Activated CD8-positive, alpha-beta T cell treated with anti-CD3 and anti-CD28 coated beads, Interleukin-2, amount 10 ng/mL, durations not matched to agents 7 days and 5 days (primary cell): ENCODE measurements at regions not wholly inside any gene's neighbourhood (a gene's known extent, or its start where the extent isn't known, plus 50 kb on each side); places are given as distances from the start of the nearest gene placed in this dataset.
A peak's percentile ranks its signal among the peaks of the same experiment; 100 is the strongest.

Experiments used
- ATAC-seq: fragments of 150-1000 bp; cut with Tn5 transposase; one replicate; pipeline ENCODE4 v1.10.0; 2021; ENCODE audit warnings: moderate library complexity
- CTCF ChIA-PET: fragments of 350-600 bp; sonication (Branson Sonifier 250); formaldehyde crosslinking; loops from one replicate; lab custom pipeline; 2021; ENCODE audit warnings: antibody characterized with exemption; lab: Charles Lee
- POLR2A ChIA-PET: fragments of 350-600 bp; sonication (Branson Sonifier 250); formaldehyde crosslinking; loops from one replicate; lab custom pipeline; 2021; ENCODE audit warnings: antibody characterized with exemption; lab: Charles Lee
- DNase-seq: peaks from one replicate; pipeline ENCODE4 v3.0.0-alpha.2; 2020
- H3K27ac Mint-ChIP-seq: one replicate; pipeline ENCODE4 v1.8.0; 2021; ENCODE audit warnings: mild to moderate bottlenecking, mixed read lengths
- H3K27me3 Mint-ChIP-seq: one replicate; pipeline ENCODE4 v1.8.0; 2021; ENCODE audit warnings: low read depth, mixed read lengths
- H3K36me3 Mint-ChIP-seq: one replicate; pipeline ENCODE4 v1.8.0; 2021; ENCODE audit warnings: low read depth, mixed read lengths
- H3K4me1 Mint-ChIP-seq: one replicate; pipeline ENCODE4 v1.8.0; 2021; ENCODE audit warnings: low read depth, mixed read lengths
- H3K4me3 Mint-ChIP-seq: one replicate; pipeline ENCODE4 v1.8.0; 2021; ENCODE audit warnings: mild to moderate bottlenecking, mixed read lengths
- H3K9me3 Mint-ChIP-seq: one replicate; pipeline ENCODE4 v1.8.0; 2022; ENCODE audit warnings: mixed read lengths; ENCODE audit not compliant: insufficient read depth

DNA sequence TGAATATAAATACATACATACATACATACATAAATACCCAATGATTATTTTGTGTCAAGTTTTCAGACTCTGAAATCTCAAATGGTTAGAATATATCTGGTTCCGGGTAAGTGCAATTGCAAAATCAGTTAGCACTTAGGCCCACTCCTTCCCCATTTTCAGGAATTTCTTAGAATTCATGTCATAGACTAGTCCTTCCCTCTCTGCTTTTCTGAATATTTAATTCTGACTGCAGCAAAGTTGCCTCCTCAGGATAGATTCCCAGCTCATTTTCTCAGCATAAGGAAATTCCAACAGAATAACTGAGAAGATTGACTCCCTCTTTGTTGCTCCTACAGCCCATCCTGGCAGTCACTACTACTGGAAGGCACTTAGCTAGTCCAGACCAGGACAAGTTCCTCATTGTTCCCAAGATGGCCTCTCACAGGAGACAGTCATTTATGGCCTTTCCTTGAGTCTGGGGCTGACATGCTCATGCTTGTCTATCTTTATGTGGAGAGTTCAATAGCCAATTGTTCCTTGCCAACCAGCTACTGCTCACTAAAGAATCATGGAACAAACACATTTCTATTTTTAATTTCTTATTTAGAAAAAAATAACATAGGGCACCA, 142.9 kb upstream of the ITGB1 start:
- Mint-ChIP-seq H3K4me1 (peaks cover 17% of the 10 kb centered on the region), H3K36me3 (peaks cover 3% of the 10 kb centered on the region), H3K4me3 (no peak overlapping the region), H3K27me3 (no peaks in the 10 kb centered on the region), H3K9me3 (peaks cover 9% of the 10 kb centered on the region), H3K27ac (peak overlapping the region; percentile 57)
- DNase-seq (no peak), ATAC-seq (no peak)
- CTCF ChIA-PET = interaction anchor here (3.0 kb wide), 1 partner anchor 15 kb away, joined by 9 read pairs; no protein-coding TSS in a partner anchor
- POLR2A ChIA-PET = interaction anchor here (1.2 kb wide), 1 partner anchor 9 kb away, joined by 5 read pairs; no protein-coding TSS in a partner anchor

DNA sequence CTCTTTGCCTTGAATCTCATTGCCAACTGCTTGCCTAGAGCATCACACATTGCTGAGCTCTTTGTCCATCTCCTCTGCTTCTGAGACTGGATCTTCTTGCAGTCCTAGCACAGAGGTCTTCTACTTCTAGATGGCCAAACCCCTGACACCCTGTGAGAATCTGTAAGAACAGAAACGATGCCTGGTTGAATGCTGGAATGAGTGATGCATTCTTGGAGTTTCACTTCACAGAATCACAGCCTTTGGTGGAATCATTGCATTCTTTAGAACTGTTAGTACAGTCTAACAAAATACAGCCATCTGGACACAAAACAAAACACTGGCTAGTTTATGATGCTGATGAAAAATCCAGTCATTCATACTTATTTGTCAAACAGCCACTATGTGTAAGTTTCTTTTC, 141.7 kb upstream of the ITGB1 start:
- H3K27ac Mint-ChIP-seq = peak overlapping the region; percentile 65
- POLR2A ChIA-PET = no interaction called here

DNA sequence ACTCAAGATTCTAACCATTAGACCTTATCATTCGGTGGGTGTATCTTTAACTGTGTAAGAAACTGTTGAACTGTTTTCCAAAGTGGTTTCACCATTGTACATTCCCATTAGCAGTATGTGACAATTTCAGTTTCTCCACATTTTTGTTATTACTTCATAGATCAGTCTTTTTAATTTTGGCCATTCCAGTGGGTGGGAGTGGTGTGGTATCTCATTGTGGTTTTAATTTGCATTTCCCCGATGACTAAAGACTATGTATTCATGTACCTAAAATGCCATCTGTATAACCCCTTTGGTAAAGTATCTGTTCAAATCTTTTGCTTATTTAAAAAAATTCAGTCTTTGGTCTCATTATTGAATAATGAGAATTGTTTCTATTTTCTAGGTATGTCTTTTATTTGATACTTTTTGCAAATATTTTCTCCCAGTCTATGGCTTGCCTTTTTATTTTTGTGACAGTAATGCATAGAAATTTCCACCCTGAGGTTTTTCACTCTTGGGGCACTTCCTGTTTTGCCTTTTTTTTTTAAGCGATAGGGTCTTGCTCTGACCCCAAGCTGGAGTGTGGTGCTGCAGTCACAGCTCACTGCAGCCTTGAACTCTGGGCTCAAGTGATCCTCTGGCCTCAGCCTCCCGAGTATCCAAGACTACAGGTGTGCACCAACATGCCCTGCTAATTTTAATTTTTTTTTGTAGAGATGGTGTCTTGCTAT, 141.1 kb upstream of the ITGB1 start:
- Mint-ChIP-seq H3K36me3 (peaks cover 2% of the 10 kb centered on the region), H3K4me1 (peaks cover 17% of the 10 kb centered on the region), H3K27me3 (no peaks in the 10 kb centered on the region), H3K9me3 (peaks cover 14% of the 10 kb centered on the region), H3K27ac (no peak overlapping the region), H3K4me3 (no peak overlapping the region)
- no peak for ATAC-seq
- ChIA-PET CTCF (no interaction called here), POLR2A (no interaction called here)
- no peak for DNase-seq

More for the DNA sequence above, 141.7 kb upstream of the ITGB1 start:
- Mint-ChIP-seq H3K4me3 (no peak overlapping the region), H3K27me3 (no peaks in the 10 kb centered on the region), H3K4me1 (peaks cover 17% of the 10 kb centered on the region), H3K9me3 (peaks cover 12% of the 10 kb centered on the region), H3K36me3 (peaks cover 3% of the 10 kb centered on the region)
- CTCF ChIA-PET = interaction anchor here (0.7 kb wide), 1 partner anchor 16 kb away, joined by 3 read pairs; no protein-coding TSS in a partner anchor
- DNase-seq (no peak), ATAC-seq (no peak)

DNA sequence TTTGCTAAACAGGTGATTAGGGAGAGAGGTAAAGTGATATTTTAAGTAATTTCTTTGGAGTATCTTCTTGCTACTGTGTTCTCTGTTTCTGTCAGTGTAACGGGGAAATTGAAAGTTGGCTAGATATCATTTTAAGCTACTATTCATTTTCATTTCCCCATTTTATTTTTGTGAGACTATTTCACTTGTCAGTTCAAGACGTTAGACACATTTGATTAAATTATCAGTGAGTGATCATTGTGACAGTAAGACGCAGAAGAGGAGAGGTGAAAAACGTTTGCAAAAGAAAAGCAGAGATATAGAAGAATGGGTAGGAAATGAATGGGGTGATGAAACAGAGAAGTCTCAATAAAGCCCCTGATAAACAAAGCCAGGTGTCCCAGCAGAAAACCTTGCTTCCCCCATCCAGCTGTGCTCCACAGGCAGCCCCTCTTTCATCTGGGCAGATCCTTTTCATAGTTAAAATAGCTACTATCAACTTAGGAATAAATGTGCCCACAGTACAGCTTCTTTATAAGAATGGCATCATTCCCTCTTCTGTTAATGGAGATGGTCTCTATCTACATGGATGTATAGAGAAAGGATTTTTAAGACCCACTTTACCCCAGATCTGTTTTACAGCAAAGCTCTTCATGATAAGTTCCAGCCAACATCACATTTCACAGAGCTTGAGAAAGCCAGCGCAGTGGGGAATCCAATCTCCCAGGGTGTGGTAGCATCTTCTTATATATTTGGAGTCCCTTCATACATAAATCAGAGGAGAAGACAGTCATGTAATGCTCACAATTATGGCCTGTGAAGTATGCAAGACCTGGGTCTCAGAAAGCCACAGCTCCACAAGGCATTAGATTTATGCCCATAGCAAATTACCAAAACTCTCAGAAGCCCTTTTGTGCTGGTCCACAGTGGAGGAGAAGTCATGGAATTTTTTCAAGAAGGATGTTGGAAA, 138.1 kb upstream of the ITGB1 start:
- Mint-ChIP-seq H3K4me1 (peaks cover 13% of the 10 kb centered on the region), H3K4me3 (no peak overlapping the region), H3K27me3 (no peaks in the 10 kb centered on the region), H3K9me3 (peaks cover 5% of the 10 kb centered on the region), H3K27ac (no peak overlapping the region), H3K36me3 (peaks cover 2% of the 10 kb centered on the region)
- DNase-seq (no peak), ATAC-seq (no peak)
- ChIA-PET CTCF (interaction anchor here (0.9 to 1.3 kb wide), 3 partner anchors 19 to 1469 kb away, joined by 3 to 4 read pairs (median 3); no protein-coding TSS in a partner anchor), POLR2A (no interaction called here)

DNA sequence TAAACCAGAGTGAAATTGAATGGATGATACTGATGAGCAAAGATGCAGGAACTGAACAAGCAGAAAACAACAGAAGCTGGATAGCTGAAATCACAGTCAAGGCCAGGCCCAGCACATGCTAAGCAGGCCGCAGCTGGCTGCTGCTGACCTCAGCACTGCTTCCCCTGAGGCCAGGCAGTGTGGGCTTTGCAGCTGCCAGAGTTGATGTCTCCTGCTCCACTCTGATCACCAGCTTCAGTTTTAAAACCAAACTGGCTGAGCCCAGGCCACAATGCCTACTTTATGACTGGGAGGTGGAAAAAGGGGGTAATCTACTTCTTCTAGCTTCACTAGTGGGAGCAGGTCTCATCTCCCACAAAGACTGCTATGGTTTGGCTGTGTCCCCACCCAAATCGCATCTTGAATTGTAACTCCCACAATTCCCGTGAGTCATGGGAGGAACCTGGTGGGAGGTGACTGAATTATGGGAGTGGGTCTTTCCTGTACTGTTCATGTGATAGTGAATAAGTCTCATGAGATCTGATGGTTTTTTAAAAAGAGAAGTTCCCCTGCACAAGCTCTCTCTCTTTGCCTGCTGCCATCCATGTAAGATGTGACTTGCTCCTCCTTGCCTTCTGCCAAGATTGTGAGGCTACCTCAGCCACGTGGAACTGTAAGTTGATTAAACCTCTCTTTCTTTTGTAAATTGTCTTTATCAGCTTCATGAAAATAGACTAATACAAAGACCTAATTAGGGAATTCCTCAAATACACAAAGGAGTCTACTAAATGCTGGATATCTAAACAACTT, 136.4 kb upstream of the ITGB1 start:
- H3K4me3 Mint-ChIP-seq = no peak overlapping the region

DNA sequence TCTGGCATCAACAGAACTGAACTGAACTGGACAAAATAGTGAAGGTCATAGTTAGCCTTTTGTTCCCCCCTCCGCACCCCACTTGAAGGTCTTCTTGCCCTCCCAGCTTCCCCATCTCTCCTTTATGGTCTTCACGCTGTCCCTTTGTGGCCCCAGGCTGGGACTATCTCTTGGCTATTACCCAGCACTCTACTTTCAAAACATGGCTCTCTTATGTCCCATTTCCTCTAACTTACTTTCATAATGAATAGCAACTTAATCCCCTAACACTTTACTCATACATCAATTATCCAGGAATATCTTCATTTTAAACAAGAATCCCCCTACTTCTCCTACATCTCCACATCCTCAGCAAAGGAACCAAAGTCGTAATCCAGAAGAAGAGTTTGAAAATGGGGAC, 135.3 kb upstream of the ITGB1 start:
- POLR2A ChIA-PET = no interaction called here

More for the DNA sequence above, 136.4 kb upstream of the ITGB1 start:
- ATAC-seq (no peak), DNase-seq (no peak)
- POLR2A ChIA-PET = no interaction called here
- H3K4me1 Mint-ChIP-seq = peaks cover 8% of the 10 kb centered on the region
- CTCF ChIA-PET = interaction anchor here (1.4 to 1.5 kb wide), 2 partner anchors 9 to 11 kb away, joined by 3 to 4 read pairs; no protein-coding TSS in a partner anchor
- peaks cover 5% of the 10 kb centered on the region for H3K9me3 Mint-ChIP-seq
- H3K27ac Mint-ChIP-seq = no peak overlapping the region
- H3K27me3 Mint-ChIP-seq = no peaks in the 10 kb centered on the region
- H3K36me3 Mint-ChIP-seq = peaks cover 2% of the 10 kb centered on the region

DNA sequence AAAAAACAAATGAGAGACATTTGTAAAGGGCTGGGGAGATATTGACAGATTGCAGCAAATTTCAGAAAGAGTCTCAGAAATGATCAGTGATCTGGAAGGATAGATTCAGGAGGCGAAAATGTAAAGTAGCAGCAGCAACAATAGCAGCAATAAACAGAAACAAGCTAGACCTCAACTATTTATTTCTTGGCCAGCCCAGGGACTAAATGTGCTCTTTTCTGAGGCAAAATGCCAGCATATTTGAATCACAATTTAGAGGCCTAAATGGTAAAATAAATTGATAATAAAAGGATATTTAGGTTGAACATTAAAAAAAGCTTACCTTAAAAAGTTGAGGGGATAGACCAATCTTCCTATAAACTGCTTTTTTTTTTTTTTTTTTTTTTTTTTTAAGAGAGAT, 134.6 kb upstream of the ITGB1 start:
- POLR2A ChIA-PET = no interaction called here

More for the DNA sequence above, 135.3 kb upstream of the ITGB1 start:
- Mint-ChIP-seq H3K4me3 (no peak overlapping the region), H3K4me1 (no peaks in the 10 kb centered on the region), H3K27ac (no peak overlapping the region), H3K9me3 (peaks cover 5% of the 10 kb centered on the region), H3K36me3 (peaks cover 2% of the 10 kb centered on the region), H3K27me3 (no peaks in the 10 kb centered on the region)
- ATAC-seq (no peak), DNase-seq (no peak)
- CTCF ChIA-PET = interaction anchor here (1.4 to 1.5 kb wide), 2 partner anchors 8 to 10 kb away, joined by 3 to 4 read pairs; no protein-coding TSS in a partner anchor

DNA sequence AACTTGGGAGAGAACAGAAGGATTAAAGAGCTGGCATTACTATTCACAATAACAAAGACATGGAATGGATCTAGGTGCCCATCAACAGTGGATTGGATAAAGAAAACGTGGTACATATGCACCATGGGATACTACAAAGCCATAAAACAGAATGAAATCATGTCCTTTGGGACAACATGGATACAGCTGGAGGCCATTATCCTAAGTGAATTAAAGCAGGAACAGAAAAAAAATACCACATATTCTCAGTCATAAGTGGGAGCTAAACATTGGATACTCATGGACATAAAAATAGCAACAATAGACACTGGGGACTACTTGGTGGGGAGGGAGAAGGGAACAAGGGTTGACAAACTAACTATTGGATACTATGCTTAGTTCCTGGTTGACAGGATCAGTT, 133.2 kb upstream of the ITGB1 start:
- Mint-ChIP-seq H3K4me1 (peaks cover 13% of the 10 kb centered on the region), H3K9me3 (peaks cover 5% of the 10 kb centered on the region), H3K36me3 (peaks cover 6% of the 10 kb centered on the region), H3K27me3 (no peaks in the 10 kb centered on the region), H3K4me3 (no peak overlapping the region), H3K27ac (no peak overlapping the region)
- ChIA-PET CTCF (no interaction called here), POLR2A (no interaction called here)
- ATAC-seq (no peak), DNase-seq (no peak)

More for the DNA sequence above, 134.6 kb upstream of the ITGB1 start:
- Mint-ChIP-seq H3K36me3 (peaks cover 6% of the 10 kb centered on the region), H3K4me1 (peaks cover 3% of the 10 kb centered on the region), H3K9me3 (peaks cover 5% of the 10 kb centered on the region), H3K4me3 (no peak overlapping the region), H3K27ac (no peak overlapping the region), H3K27me3 (no peaks in the 10 kb centered on the region)
- CTCF ChIA-PET = no interaction called here
- ATAC-seq = no peak
- no peak for DNase-seq

DNA sequence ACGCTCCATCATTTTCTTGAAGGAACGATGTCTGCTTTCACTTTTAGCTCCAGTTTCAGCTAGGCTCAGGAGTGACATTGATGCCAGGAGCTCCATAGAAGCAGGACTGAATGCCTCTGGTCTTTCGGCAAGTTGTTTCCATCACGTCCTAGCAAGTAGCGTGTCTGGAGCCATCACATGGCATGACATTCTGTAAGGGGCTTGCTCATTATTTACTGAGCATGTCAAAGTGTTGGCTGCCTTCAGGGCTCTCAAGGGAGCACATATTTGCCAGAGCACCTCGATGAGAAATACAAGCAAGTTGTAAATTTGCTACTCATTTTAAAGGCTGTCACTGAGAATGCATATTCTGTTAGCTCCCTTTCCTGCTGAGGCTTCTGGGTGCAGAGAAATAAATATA, 131.0 kb upstream of the ITGB1 start:
- no peak overlapping the region for H3K4me3 Mint-ChIP-seq
- POLR2A ChIA-PET = no interaction called here

DNA sequence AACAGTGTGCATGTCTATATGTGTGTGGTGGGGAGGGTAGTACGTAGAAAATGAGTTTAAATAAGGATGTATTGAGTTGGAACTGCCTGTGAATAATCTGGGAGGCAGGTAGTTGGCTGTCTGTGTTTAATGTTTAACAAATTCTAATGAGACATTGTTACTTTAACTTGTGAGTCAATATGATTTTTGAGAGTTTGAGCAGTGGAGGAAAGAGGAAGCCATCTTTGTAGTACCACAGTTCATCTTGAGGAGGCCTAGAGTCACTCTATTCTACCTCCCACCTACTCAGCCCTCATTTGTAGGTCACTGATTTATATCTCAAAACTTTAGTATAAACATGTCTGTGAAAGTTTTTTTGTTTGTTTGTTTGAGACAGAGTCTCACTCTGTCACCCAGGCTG, 129.9 kb upstream of the ITGB1 start:
- Mint-ChIP-seq H3K4me1 (peaks cover 13% of the 10 kb centered on the region), H3K9me3 (no peaks in the 10 kb centered on the region), H3K27me3 (no peaks in the 10 kb centered on the region), H3K27ac (no peak overlapping the region), H3K36me3 (peaks cover 4% of the 10 kb centered on the region), H3K4me3 (no peak overlapping the region)
- ChIA-PET POLR2A (no interaction called here), CTCF (no interaction called here)
- DNase-seq (no peak), ATAC-seq (no peak)

More for the DNA sequence above, 131.0 kb upstream of the ITGB1 start:
- peaks cover 13% of the 10 kb centered on the region for H3K4me1 Mint-ChIP-seq
- DNase-seq (no peak), ATAC-seq (no peak)
- H3K27me3 Mint-ChIP-seq = no peaks in the 10 kb centered on the region
- H3K27ac Mint-ChIP-seq = no peak overlapping the region
- CTCF ChIA-PET = interaction anchor here (1.0 kb wide), 1 partner anchor 67 kb away, joined by 3 read pairs; no protein-coding TSS in a partner anchor
- H3K9me3 Mint-ChIP-seq = no peaks in the 10 kb centered on the region
- H3K36me3 Mint-ChIP-seq = peaks cover 4% of the 10 kb centered on the region

DNA sequence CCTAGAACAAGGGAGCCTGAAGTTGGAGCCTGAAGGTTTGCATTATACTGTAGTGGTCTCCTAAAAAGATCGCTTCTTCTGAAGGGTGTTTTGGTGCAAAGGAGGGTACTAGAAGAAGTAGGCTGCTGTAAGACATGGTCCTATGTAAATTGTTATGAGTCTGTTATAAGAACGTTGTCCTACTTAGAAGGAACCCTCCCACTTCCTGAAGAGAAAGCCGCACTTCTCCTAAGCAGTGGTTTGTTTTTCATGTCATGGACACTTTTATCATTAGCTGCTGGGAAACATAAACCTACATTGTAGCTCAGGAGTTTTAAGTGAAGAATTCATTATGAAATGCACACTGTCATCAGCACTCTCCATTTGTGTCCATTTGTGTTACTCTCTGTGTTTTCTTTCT, 129.1 kb upstream of the ITGB1 start:
- DNase-seq (no peak), ATAC-seq (peak; percentile 57)
- ChIA-PET CTCF (no interaction called here), POLR2A (no interaction called here)
- Mint-ChIP-seq H3K9me3 (no peaks in the 10 kb centered on the region), H3K4me3 (no peak overlapping the region), H3K27ac (no peak overlapping the region), H3K27me3 (no peaks in the 10 kb centered on the region), H3K36me3 (peaks cover 4% of the 10 kb centered on the region), H3K4me1 (peaks cover 13% of the 10 kb centered on the region)
